ENCODE measurements at regions not wholly inside any gene's neighbourhood (a gene's known extent, or its start where the extent isn't known, plus 50 kb on each side); places are given as distances from the start of the nearest gene placed in this dataset.
A peak's percentile ranks its signal among the peaks of the same experiment; 100 is the strongest.

DNA sequence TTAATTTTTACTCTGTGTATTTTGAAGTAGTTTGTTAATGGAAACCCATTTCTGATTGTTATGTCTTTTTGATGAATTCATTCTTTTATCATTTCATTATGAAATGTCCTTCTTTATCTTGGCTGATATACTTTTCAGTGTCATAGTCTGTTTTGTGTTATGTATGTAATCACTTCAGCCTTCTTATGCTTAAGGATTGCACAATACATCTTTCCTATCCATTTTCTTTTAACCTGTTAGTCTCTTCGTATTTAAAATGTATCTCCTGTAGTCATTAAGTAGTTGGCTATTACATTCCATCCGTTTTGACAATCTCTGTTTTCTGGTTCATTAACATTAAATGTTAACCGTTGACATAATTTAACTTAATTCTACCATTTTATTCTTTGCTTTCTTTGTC lies 344.6 kb upstream of the CTNND2 start:
- Histone ChIP-seq H3K79me2 (ENCODE audit: control insufficient read depth, insufficient read depth, low read length, poor library complexity) (no peaks in the 10 kb centered on the region), H3K4me3 (ENCODE audit: low read depth, low read length) (no peak overlapping the region), H3K79me1 (ENCODE audit: low read length) (no peaks in the 10 kb centered on the region), H3K9me3 (ENCODE audit: insufficient read depth, low read depth, low read length) (no peaks in the 10 kb centered on the region), H2AK5ac (ENCODE audit: low read length) (no peak overlapping the region), H3K27me3 (ENCODE audit: insufficient read depth, low read length) (no peaks in the 10 kb centered on the region), H3K4me2 (ENCODE audit: low read length) (no peak overlapping the region), H3K27ac (ENCODE audit: low read depth, low read length) (no peak overlapping the region), H4K91ac (ENCODE audit: low read depth, low read length) (no peak overlapping the region), H4K8ac (ENCODE audit: low read depth, low read length) (no peak overlapping the region), H3K23ac (ENCODE audit: low read length) (no peak overlapping the region), H3K9ac (ENCODE audit: low read length) (no peak overlapping the region), H2AFZ (ENCODE audit: insufficient read depth, low read length, poor library complexity) (no peak overlapping the region), H3K4me1 (ENCODE audit: control insufficient read depth in 1 of 2, insufficient read depth in 2 of 2, low read length in 2 of 2) (no peaks in the 10 kb centered on the region), H3K4ac (ENCODE audit: low read depth, low read length) (no peak overlapping the region), H2BK5ac (ENCODE audit: low read depth, low read length, poor library complexity) (no peak overlapping the region), H4K12ac (ENCODE audit: low read depth, low read length) (no peak overlapping the region), H2BK12ac (ENCODE audit: low read length) (no peak overlapping the region), H3K18ac (ENCODE audit: low read length) (no peak overlapping the region), H3K36me3 (ENCODE audit: control insufficient read depth in 1 of 2, insufficient read depth in 2 of 2, low read length in 2 of 2) (no peaks in the 10 kb centered on the region), H3K14ac (ENCODE audit: low read length) (no peak overlapping the region), H2BK120ac (ENCODE audit: insufficient read depth, low read length, poor library complexity) (no peak overlapping the region)
- no peak for DNase-seq
- no CpG with 5 or more reads among the region's 3 CpGs for WGBS (ENCODE audit: extremely low coverage, insufficient coverage, insufficient read length)

DNA sequence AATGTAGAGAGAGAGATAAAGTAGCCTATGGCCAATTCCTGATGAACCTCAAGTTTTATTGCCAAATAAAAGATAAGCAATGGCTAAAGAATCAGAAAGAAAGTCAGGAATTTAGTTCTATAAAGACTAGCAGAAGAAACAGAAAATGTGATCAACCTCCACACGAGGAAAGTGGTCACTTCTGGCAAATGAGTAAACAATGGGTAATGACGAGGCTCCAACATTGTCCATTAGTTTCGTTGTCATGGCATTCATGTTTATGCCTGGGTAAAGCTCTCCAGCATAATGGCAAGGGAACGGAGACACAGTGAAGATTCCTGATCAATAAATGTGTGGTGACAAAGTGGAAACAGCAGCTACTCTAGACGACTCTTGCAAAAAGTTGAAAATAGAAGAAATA lies 341.8 kb upstream of the CTNND2 start:
- H3K18ac ChIP-seq (ENCODE audit: low read length), result no peak overlapping the region
- no peak overlapping the region for H2AK5ac ChIP-seq (ENCODE audit: low read length)
- H3K14ac ChIP-seq (ENCODE audit: low read length), result no peak overlapping the region
- H3K4ac ChIP-seq (ENCODE audit: low read depth, low read length), result no peak overlapping the region
- no peak overlapping the region for H4K12ac ChIP-seq (ENCODE audit: low read depth, low read length)
- no peak overlapping the region for H3K27ac ChIP-seq (ENCODE audit: low read depth, low read length)
- H3K23ac ChIP-seq (ENCODE audit: low read length), result no peak overlapping the region
- no peak overlapping the region for H3K9ac ChIP-seq (ENCODE audit: low read length)
- no peak overlapping the region for H3K4me3 ChIP-seq (ENCODE audit: low read depth, low read length)
- H2BK120ac ChIP-seq (ENCODE audit: insufficient read depth, low read length, poor library complexity), result no peak overlapping the region
- H3K4me2 ChIP-seq (ENCODE audit: low read length), result no peak overlapping the region
- no peaks in the 10 kb centered on the region for H3K79me2 ChIP-seq (ENCODE audit: control insufficient read depth, insufficient read depth, low read length, poor library complexity)
- no peaks in the 10 kb centered on the region for H3K4me1 ChIP-seq (ENCODE audit: control insufficient read depth in 1 of 2, insufficient read depth in 2 of 2, low read length in 2 of 2)
- DNase-seq, result peak in 1 of 2 donors; percentile 34
- WGBS (ENCODE audit: extremely low coverage, insufficient coverage, insufficient read length), result no CpG with 5 or more reads among the region's 5 CpGs
- H4K8ac ChIP-seq (ENCODE audit: low read depth, low read length), result no peak overlapping the region
- no peak overlapping the region for H2BK12ac ChIP-seq (ENCODE audit: low read length)
- no peak overlapping the region for H2BK5ac ChIP-seq (ENCODE audit: low read depth, low read length, poor library complexity)
- no peaks in the 10 kb centered on the region for H3K27me3 ChIP-seq (ENCODE audit: insufficient read depth, low read length)
- H4K91ac ChIP-seq (ENCODE audit: low read depth, low read length), result no peak overlapping the region
- H3K79me1 ChIP-seq (ENCODE audit: low read length), result no peaks in the 10 kb centered on the region
- no peaks in the 10 kb centered on the region for H3K36me3 ChIP-seq (ENCODE audit: control insufficient read depth in 1 of 2, insufficient read depth in 2 of 2, low read length in 2 of 2)
- no peaks in the 10 kb centered on the region for H3K9me3 ChIP-seq (ENCODE audit: insufficient read depth, low read depth, low read length)
- H2AFZ ChIP-seq (ENCODE audit: insufficient read depth, low read length, poor library complexity), result no peak overlapping the region

DNA sequence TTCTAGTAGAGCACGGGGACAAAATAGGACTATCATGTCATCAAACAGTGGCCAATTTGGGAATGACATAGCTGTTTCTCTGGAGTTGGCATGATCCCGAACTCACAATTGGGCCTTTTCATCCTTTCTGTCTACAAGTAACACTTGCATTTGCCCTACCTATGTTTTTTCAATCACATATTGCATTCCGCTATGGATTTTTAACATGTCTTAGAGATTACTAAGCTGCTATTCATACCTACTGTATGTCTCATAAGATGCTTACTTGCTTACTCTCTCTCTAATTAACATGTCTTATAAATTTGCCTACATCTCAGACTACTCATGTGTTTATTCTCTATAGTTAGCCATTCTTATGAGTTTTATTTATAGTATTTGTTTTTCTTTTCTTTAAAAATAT lies 341.2 kb upstream of the CTNND2 start:
- Histone ChIP-seq H3K27ac (ENCODE audit: low read depth, low read length) (no peak overlapping the region), H2AK5ac (ENCODE audit: low read length) (no peak overlapping the region), H3K9me3 (ENCODE audit: insufficient read depth, low read depth, low read length) (no peaks in the 10 kb centered on the region), H3K4me1 (ENCODE audit: control insufficient read depth in 1 of 2, insufficient read depth in 2 of 2, low read length in 2 of 2) (no peaks in the 10 kb centered on the region), H3K27me3 (ENCODE audit: insufficient read depth, low read length) (no peaks in the 10 kb centered on the region), H4K12ac (ENCODE audit: low read depth, low read length) (no peak overlapping the region), H3K23ac (ENCODE audit: low read length) (no peak overlapping the region), H3K4ac (ENCODE audit: low read depth, low read length) (no peak overlapping the region), H3K4me2 (ENCODE audit: low read length) (no peak overlapping the region), H4K8ac (ENCODE audit: low read depth, low read length) (no peak overlapping the region), H2BK5ac (ENCODE audit: low read depth, low read length, poor library complexity) (no peak overlapping the region), H3K79me1 (ENCODE audit: low read length) (no peaks in the 10 kb centered on the region), H2BK120ac (ENCODE audit: insufficient read depth, low read length, poor library complexity) (no peak overlapping the region), H3K18ac (ENCODE audit: low read length) (no peak overlapping the region), H3K14ac (ENCODE audit: low read length) (no peak overlapping the region), H2BK12ac (ENCODE audit: low read length) (no peak overlapping the region), H4K91ac (ENCODE audit: low read depth, low read length) (no peak overlapping the region), H3K9ac (ENCODE audit: low read length) (no peak overlapping the region), H3K36me3 (ENCODE audit: control insufficient read depth in 1 of 2, insufficient read depth in 2 of 2, low read length in 2 of 2) (no peaks in the 10 kb centered on the region), H2AFZ (ENCODE audit: insufficient read depth, low read length, poor library complexity) (no peak overlapping the region), H3K4me3 (ENCODE audit: low read depth, low read length) (no peak overlapping the region), H3K79me2 (ENCODE audit: control insufficient read depth, insufficient read depth, low read length, poor library complexity) (no peaks in the 10 kb centered on the region)
- peak in 1 of 2 donors; percentile 71 for DNase-seq
- WGBS (ENCODE audit: extremely low coverage, insufficient coverage, insufficient read length), result no CpG with 5 or more reads among the region's 3 CpGs

DNA sequence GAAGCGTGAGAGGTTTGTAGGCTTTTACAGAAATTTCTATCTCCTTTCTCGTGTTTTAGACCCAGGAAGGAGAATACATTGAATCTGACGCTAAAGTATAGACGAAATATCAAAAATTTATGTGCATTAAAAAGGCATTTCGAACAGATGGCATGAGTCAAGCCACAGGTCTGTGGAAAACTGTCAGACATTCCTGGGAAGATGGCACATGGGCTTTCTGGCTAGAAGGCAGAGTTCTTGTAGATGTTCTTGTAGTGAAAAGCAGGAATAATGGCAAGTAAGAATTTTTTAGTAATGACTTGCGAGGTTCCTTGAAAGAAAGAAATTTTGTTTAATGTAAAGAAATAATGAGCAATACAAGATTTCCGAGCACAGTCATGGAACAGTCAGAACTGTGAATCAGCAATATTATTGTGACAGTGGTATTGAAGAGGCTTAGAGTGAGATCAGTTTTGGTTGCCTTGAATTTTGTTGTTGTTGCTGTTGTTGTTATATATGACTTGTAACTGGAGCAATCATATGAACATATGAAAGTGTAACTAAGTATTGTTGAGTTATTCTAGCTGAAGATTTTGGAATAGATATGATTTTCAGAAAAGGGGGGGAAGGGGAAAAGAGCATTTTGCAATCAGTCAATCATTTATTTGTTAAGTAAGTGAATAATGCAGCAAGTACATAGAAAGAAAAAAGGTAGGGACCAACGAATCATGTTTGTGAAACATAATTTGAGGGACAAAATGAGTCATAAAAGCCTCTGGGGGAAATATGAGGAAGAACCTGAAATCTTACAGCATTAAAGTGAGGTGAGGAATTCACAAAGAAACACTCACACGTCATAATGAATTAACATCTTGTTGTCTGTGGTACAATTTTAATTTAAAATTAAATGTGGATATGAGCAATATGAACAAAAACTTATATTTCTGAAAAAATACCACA lies 339.0 kb upstream of the CTNND2 start:
- H3K4me1 ChIP-seq (ENCODE audit: control insufficient read depth in 1 of 2, insufficient read depth in 2 of 2, low read length in 2 of 2), result no peaks in the 10 kb centered on the region

More for the DNA sequence above, 339.0 kb upstream of the CTNND2 start:
- Histone ChIP-seq H3K9ac (ENCODE audit: low read length) (no peak overlapping the region), H3K9me3 (ENCODE audit: insufficient read depth, low read depth, low read length) (no peaks in the 10 kb centered on the region), H3K27ac (ENCODE audit: low read depth, low read length) (no peak overlapping the region), H3K79me1 (ENCODE audit: low read length) (no peaks in the 10 kb centered on the region), H3K23ac (ENCODE audit: low read length) (no peak overlapping the region), H2AFZ (ENCODE audit: insufficient read depth, low read length, poor library complexity) (no peak overlapping the region), H2BK12ac (ENCODE audit: low read length) (no peak overlapping the region), H3K4me2 (ENCODE audit: low read length) (no peak overlapping the region), H4K91ac (ENCODE audit: low read depth, low read length) (no peak overlapping the region), H4K8ac (ENCODE audit: low read depth, low read length) (no peak overlapping the region), H3K4me3 (ENCODE audit: low read depth, low read length) (no peak overlapping the region), H3K14ac (ENCODE audit: low read length) (no peak overlapping the region), H3K79me2 (ENCODE audit: control insufficient read depth, insufficient read depth, low read length, poor library complexity) (no peaks in the 10 kb centered on the region), H4K12ac (ENCODE audit: low read depth, low read length) (no peak overlapping the region), H2BK5ac (ENCODE audit: low read depth, low read length, poor library complexity) (no peak overlapping the region), H2BK120ac (ENCODE audit: insufficient read depth, low read length, poor library complexity) (no peak overlapping the region), H3K4ac (ENCODE audit: low read depth, low read length) (no peak overlapping the region), H3K18ac (ENCODE audit: low read length) (no peak overlapping the region), H2AK5ac (ENCODE audit: low read length) (no peak overlapping the region), H3K36me3 (ENCODE audit: control insufficient read depth in 1 of 2, insufficient read depth in 2 of 2, low read length in 2 of 2) (no peaks in the 10 kb centered on the region), H3K27me3 (ENCODE audit: insufficient read depth, low read length) (no peaks in the 10 kb centered on the region)
- 100% methylated on average over 1 of the region's 9 CpGs for WGBS (ENCODE audit: extremely low coverage, insufficient coverage, insufficient read length)
- DNase-seq, result peak in 1 of 2 donors; percentile 71

Data from trophoblast cell (in vitro differentiated cells and primary cell).